GM10266 (cell line): ENCODE measurements at regions not wholly inside any gene's neighbourhood (a gene's known extent, or its start where the extent isn't known, plus 50 kb on each side); places are given as distances from the start of the nearest gene placed in this dataset.

Experiments
- DNase-seq: peaks from one replicate; pipeline ENCODE4 v3.0.0; 2012; ENCODE audit errors: extremely low spot score
- TF ChIP-seq, protein P1 (sequence below): IDR thresholded peaks from 2 replicates; pipeline ENCODE4 v1.5.1; 2012; ENCODE audit warnings: mild to moderate bottlenecking, low read depth; ENCODE audit not compliant: control insufficient read depth, insufficient read depth; ENCODE audit errors: missing control alignments

DNA sequence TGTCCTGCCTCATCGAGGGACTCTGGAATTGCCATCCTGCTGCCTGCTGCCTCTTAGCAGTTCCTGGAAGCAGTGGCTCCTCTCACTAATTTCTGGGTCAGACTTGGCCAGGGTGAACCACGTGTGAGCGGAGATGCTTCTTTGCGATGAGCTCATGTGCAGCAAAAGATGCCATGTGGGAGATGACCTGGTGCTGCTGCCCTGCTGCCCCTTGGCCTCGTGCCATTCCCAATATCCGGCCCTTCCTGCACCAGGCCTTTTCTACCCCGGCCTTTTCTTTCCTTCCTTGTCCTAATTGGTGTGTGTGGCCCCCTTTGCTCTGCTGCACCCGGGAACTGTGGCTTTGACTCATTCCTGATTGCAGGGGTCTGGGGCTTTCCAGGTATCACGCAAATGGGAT is 296.9 kb upstream of the HS6ST1 start:
- no peak for DNase-seq
- TF ChIP-seq, protein P1, sequence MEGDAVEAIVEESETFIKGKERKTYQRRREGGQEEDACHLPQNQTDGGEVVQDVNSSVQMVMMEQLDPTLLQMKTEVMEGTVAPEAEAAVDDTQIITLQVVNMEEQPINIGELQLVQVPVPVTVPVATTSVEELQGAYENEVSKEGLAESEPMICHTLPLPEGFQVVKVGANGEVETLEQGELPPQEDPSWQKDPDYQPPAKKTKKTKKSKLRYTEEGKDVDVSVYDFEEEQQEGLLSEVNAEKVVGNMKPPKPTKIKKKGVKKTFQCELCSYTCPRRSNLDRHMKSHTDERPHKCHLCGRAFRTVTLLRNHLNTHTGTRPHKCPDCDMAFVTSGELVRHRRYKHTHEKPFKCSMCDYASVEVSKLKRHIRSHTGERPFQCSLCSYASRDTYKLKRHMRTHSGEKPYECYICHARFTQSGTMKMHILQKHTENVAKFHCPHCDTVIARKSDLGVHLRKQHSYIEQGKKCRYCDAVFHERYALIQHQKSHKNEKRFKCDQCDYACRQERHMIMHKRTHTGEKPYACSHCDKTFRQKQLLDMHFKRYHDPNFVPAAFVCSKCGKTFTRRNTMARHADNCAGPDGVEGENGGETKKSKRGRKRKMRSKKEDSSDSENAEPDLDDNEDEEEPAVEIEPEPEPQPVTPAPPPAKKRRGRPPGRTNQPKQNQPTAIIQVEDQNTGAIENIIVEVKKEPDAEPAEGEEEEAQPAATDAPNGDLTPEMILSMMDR: no peak

GRCh38 chr2:128617029-128617590 is 298.4 kb upstream of the HS6ST1 start:
- TF ChIP-seq, protein P1: no peak
- DNase-seq: no peak

GRCh38 chr2:128617661-128618060 is 299.0 kb upstream of the HS6ST1 start:
- DNase-seq: no peak
- TF ChIP-seq, protein P1: no peak

- no peak for DNase-seq
- TF ChIP-seq, protein P1: no peak
Measured at GRCh38 chr2:128618642-128619041, 300.0 kb upstream of the HS6ST1 start.

DNA sequence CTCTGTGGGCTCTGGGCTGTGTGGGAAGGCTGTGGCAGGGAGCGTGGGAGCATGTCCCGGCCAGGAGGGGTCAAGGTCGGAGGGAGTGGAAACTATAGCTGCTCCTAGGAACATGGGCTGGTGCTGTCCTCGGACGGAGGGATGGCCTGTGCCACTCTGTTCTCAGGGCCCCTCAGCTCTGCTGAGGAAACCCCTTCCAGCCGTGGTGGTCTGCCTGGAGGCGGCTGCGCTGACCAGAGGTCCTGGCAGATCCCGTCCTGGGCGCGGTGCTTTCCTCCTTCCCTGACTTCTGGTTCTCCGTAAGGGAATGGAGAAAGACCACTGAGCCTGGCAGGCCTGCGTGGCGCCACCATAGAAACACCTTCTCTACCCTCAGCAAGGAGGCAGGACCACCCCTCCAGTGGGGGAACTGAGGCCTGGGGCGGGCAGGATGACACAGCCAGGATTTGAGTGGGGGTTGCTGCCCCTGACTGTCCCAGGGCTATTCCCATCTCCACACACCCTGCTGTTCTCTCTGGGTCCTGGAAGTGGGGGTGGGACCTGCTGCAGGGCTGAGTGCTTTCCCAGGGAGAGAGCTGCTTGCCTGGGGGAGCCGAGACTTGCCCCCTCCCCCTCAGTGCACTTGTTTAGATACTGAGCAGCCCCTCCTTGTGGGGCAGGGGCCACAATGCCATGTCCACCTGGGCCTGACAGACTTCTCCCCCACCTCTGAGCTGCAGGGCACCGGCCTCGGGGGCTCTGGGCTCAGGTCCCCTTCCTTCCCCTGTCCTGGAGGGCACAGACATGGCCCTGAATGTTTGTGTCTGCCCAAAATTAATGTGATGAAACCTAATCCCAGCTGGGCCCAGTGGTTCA is 301.0 kb upstream of the HS6ST1 start:
- TF ChIP-seq, protein P1: no peak
- no peak for DNase-seq

DNA sequence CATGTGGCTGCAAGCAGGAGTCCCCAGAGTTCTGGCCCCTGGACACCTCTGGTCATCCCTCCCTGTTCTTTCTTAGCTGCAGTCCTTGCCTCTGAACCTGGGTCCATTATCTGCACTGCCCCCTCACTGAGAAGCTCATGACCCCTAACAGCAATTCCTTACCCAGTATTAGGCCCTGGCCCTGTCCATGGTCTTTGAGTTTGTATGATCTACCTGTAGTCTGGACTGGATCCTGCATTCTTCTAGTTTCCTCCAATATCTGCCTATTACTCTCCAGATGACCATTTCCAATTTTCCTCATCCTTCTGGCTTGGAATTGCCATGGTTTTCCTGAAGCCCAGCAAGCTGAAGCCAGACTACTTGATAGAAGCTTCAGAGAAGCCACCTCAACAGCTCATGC is 302.4 kb upstream of the HS6ST1 start:
- TF ChIP-seq, protein P1: no peak
- no peak for DNase-seq

GRCh38 chr2:128622371-128622770 is 303.7 kb upstream of the HS6ST1 start:
- no peak for DNase-seq

More at GRCh38 chr2:128622371-128622770, 303.7 kb upstream of the HS6ST1 start:
- TF ChIP-seq, protein P1: no peak
